Endothelial cell of umbilical vein (primary cell): ENCODE measurements at regions not wholly inside any gene's neighbourhood (a gene's known extent, or its start where the extent isn't known, plus 50 kb on each side); places are given as distances from the start of the nearest gene placed in this dataset.

Experiments used
- GATA2 ChIP-seq: IDR thresholded peaks from 2 replicates; pipeline ENCODE4 v1.7.0; 2011; ENCODE audit warnings: low read depth, mild to moderate bottlenecking, moderate library complexity, mixed read lengths, low read length; ENCODE audit not compliant: insufficient read length, insufficient read depth
- JUN ChIP-seq: IDR thresholded peaks from 2 replicates; pipeline ENCODE4 v1.6.1; 2011; ENCODE audit warnings: borderline replicate concordance, low read depth; ENCODE audit not compliant: insufficient read length, insufficient read depth
- POLR2A ChIP-seq: IDR thresholded peaks from 2 replicates; pipeline ENCODE4 v1.6.1; 2012; ENCODE audit warnings: low read depth, mild to moderate bottlenecking, control low read depth, low read length
- TF ChIP-seq, protein P1 (sequence below), 2 donors: IDR thresholded peaks; 1 replicate in 1 of 2; 2 replicates in 1 of 2; pipeline ENCODE4 v1.5.1; 2011; ENCODE audit warnings: low read length in 2 of 2, mild to moderate bottlenecking in 2 of 2, moderate library complexity in 2 of 2, control low read depth in 1 of 2, inconsistent platforms in 1 of 2, low read depth in 1 of 2; ENCODE audit not compliant: insufficient read depth in 1 of 2; ENCODE audit errors: extremely low read depth in 1 of 2
- TF ChIP-seq, protein P2 (sequence below): IDR thresholded peaks from 2 replicates; pipeline ENCODE4 v1.6.1; 2011; ENCODE audit not compliant: insufficient read depth, insufficient read length

DNA sequence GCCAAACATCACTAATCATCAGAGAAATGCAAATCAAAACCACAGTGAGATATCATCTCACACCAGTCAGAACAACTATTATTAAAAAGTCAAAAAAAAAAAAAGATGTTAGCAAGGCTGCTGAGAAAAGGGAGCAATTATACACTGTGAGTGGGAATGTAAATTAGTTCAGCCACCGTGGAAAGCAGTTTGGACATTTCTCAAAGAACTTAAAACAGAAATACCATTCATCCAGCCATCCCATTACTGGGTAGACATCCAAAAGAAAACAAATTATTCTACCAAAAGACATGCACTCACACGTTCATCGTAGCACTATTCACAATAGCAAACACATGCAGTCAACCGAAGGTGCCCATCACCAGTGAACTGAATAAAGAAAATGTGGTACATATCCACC lies 213.9 kb downstream of the TTLL2 start:
- TF ChIP-seq, protein P1, sequence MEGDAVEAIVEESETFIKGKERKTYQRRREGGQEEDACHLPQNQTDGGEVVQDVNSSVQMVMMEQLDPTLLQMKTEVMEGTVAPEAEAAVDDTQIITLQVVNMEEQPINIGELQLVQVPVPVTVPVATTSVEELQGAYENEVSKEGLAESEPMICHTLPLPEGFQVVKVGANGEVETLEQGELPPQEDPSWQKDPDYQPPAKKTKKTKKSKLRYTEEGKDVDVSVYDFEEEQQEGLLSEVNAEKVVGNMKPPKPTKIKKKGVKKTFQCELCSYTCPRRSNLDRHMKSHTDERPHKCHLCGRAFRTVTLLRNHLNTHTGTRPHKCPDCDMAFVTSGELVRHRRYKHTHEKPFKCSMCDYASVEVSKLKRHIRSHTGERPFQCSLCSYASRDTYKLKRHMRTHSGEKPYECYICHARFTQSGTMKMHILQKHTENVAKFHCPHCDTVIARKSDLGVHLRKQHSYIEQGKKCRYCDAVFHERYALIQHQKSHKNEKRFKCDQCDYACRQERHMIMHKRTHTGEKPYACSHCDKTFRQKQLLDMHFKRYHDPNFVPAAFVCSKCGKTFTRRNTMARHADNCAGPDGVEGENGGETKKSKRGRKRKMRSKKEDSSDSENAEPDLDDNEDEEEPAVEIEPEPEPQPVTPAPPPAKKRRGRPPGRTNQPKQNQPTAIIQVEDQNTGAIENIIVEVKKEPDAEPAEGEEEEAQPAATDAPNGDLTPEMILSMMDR (IDR thresholded peaks at IDR 0.05; ENCODE audit: extremely low read depth in 1 of 2, insufficient read depth in 1 of 2, low read depth in 1 of 2, low read length in 2 of 2): no peak
- TF ChIP-seq POLR2A (no peak), JUN (no peak), GATA2 (no peak)
- TF ChIP-seq, protein P2, sequence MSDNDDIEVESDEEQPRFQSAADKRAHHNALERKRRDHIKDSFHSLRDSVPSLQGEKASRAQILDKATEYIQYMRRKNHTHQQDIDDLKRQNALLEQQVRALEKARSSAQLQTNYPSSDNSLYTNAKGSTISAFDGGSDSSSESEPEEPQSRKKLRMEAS: no peak
